Activated CD4-positive, alpha-beta T cell treated with anti-CD3 and anti-CD28 coated beads for 48 hours (primary cell): ENCODE measurements at regions not wholly inside any gene's neighbourhood (a gene's known extent, or its start where the extent isn't known, plus 50 kb on each side); places are given as distances from the start of the nearest gene placed in this dataset.

Experiments
- DNase-seq: peaks from one replicate; pipeline ENCODE4 v3.0.0-alpha.2; 2020

GRCh38 chr7:36011588-36011965 is 141.5 kb upstream of the EEPD1 start:
- no peak for DNase-seq

DNA sequence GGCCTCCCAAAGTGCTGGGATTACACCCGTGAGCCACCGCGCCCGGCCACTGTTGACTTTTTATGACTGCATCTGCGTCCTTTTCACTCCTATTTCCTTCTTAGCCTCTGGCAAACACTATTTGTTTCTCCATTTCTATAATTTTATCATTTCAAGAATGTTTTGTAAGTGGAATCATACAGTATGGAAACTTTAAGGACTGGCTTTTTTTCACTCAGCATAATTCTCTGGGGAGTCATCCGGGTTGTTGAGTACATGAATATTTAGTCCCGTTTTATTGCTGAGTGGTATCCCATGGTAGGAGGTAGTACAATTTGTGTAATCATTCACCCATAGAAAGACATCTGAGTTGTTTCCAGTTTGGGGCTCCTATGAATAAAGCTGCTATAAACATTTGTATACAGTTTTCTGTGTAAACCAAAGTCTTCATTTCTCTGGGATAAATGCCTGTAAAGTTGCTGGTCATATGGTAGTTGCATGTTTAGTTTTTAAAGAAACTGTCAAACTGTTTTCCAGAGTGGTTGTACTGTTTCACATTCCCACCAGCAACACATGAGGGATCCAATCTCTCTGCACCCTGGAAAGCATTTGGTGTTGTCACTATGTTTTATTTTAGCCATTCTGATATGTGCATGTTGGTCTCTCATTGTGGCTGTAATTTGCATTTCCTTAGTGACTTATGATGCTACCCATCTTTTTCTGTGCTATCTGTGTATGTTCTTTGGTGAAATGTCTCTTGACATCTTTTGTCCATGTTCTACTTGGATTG is 139.6 kb upstream of the EEPD1 start:
- DNase-seq = no peak

DNA sequence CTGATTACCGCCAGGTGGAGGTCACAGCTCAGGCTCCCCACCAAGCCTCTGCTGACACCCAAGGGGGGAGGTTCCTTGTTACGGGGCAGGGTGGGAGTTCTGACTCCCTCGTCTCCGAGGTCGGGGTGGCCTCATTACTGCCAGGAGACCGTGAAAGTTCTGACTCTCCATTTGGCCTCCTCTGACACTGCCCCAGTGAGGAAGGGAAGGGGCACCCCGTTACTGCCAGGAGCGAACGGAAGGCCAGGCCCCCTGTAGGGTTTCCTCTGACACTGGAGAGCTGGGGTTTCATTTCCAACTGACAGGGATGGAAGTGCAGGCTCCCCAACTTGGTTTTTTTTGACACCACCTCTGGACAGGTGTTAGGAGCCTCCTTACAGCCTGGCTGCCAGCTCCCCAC is 138.1 kb upstream of the EEPD1 start:
- no peak for DNase-seq

DNA sequence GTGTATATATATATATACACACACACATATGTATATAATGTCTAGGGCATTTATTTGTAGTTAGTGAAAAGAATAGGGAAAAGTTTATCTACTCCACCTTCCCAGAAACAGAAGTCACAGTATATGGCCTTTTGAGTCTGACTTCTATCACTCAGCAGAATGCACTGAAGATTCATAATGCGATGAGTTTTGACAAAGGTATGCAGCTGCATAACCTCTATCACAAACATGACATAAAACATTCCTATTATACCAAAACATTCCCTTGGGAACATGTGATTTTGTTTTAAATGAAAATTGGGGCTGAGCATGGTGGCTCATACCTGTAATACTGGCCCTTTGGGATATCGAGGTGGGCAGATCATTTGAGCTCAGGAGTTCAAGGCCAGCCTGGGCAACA is 137.3 kb upstream of the EEPD1 start:
- no peak for DNase-seq

DNA sequence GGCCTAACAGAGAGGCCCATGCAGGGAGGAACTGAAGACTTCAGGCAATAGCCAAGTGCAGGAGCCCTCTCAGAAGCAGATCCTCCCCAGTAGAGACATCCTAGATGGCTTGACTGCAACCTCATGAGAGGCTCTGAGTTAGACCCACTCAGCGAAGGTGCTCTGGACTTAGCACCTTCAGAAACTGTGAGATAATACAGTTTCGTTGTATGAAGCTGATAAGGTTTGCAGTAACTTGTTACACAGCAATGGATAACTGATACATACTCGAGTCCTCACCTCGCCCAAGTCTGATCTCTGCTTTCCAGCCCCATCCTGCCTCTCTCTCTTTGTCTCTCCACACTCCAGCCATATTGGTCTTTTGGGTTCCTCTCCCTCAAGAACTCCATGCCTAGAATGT is 136.4 kb upstream of the EEPD1 start:
- DNase-seq = no peak

GRCh38 chr7:36017111-36017510 is 135.9 kb upstream of the EEPD1 start:
- DNase-seq = no peak

DNA sequence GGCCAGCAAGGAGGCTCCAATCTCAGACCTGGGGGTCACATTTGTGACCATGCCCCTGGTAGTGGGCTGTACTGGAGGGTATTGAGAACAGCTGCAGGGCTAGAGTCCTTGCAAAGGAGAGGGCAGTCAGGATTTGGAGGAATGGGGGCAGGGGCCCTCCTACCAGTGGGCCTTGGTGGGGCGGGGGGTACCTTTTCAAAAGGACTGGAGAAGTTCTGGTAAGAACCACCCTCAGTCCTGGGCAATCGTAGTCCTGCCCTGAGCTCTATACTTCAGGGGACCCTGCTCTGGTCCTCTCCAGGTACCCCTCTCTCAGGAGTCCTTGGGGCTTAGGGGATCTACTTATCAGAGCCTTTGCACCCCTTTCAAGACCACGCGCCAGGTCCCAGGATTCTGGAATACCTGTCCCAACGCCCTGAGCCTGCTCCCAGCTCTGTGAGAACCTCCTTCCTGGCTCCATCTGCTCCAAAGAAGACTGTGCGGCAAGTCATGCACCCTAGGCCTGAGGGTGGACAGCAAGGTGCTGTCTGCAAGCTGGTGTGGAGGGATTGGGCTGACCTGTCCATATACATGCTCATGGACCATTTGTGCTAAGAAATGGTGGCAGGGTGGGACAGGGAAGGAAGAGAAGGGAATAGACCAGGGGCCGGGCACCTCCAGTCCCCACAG is 134.1 kb upstream of the EEPD1 start:
- no peak for DNase-seq

DNA sequence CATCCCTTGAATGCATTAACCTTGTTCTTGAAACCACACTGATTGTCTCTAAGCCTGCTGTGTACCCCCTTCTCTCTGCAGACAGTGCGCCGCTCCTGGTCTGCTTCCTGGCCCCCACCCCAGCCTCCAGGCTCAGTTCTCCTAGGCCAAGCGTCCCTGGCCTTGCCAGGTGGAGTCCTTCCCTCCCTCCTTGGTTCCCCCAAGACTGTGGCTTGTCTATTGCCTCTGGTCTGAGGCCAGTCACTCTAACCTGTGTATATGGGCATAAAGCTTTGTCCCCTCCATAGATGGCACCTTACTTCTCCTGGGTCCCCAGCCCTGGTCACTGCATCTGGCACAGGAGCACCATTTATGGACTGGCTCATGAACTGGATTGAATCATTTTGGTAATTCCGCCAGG is 133.5 kb upstream of the EEPD1 start:
- DNase-seq = no peak

DNA sequence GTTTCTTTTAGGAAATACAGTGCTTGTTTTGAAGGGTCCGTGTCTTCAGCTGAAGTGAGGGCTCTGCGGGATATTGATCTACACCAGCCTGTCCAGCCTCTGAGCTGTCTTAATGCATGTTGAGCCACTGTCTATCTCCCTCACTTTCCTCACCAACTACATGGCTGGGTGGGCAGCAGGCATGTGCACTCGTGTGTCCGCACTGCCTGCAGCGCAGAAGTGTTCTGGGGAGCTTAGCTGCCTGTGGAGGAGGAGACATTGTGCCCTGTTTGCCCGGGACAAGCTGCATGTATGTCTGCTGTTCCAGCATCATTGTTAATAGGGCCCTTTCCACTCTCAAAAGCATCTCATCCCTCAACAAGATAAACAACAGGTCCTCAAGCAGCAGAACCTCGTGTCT is 133.1 kb upstream of the EEPD1 start:
- no peak for DNase-seq

- peak; percentile 13 for DNase-seq
Observed at GRCh38 chr7:36021367-36021766, 131.7 kb upstream of the EEPD1 start.

GRCh38 chr7:36021917-36022550 is 131.0 kb upstream of the EEPD1 start:
- DNase-seq = no peak

DNA sequence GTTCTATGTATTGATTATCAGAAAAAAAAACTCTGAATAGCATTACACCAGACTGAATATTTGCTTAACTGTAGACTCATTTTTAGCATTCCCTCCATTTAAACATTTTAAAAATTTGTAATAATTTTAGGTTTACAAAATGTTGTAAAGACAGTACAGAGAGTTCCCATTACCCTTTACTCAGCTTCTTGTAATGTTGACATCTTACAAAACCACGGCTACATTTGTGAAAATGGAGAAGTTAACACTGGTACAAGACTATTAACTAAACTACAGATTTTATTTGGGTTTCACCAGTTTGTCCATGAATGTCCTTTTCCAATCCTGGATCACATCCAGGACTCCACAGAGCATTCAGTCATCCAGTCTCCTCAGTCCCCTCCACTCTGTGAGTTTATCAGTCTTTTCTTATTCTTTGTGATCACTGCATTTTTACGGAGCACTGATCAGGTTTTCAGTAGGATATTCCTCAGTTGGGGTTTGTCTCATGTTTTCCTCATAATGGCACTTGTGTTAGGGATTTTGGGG is 130.0 kb upstream of the EEPD1 start:
- DNase-seq = no peak

DNA sequence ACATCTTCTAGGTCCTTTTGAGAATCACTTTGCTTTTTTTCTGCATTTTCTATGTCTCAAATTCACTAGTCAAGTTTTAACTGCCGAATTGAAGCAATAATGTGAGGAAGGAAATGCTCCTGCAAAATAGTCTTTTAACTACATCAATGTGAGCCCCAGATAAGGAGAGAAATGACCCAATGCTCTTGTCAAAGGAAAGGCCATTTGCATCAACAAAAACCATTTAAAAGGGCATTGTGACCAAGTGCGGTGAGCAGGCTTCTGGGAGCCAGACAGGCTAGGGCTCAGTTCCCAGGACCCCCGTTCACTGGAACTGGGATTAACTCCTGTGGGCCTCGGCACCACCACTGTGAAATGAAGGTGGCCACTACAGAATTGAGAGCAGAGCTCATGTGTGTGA is 127.9 kb upstream of the EEPD1 start:
- no peak for DNase-seq

DNA sequence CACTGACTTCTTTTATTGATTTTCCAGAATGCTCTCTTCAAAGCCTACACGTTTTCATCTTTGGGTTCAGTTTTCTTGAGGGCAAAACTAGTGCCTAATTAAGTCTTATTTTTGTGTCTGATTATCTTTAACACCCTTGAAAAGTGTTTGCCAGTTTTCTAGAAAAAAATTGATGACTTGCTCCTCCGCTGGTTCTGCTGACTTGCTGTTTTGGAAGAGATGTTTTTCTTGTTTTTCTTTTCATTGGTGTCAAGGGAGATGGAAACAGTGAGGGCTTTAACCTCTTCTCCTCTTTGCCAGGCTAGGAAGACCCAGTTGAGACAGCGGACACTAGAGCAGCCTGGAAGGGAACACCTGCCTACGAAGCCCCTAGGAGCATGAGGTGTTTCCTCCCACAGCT is 123.7 kb upstream of the EEPD1 start:
- DNase-seq = no peak

DNA sequence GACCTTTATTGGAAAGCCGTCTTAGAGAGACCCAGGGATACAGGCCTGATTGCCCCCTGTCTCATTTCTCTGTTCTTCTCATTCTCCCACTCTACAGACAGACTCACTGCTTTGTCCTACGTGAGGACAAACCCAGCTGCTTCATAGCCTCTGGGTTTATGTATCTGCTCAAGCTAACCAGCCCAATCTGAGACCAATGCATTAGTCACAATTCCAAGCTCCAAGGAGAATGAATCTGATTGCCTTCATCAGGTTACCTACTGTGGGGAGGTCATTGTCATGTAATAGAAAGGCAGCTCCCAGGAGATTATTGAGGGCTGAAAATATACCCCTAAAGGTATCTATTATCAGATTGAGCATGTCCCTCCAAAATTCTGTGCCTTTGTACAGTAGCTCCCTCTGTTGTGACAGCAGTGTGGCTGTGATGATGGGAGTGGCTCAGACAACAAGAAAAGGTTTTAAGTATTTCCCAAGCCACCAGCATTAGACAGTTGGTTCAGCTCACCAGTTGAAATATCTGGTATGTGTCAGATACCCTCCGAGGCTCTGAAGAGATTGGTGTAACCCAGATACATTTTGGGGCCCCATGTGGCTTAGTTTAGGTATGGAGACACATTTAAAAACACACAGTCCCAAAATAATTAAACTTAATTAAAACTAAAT is 123.1 kb upstream of the EEPD1 start:
- DNase-seq = no peak

- no peak for DNase-seq
Observed at GRCh38 chr7:36032361-36032818, 120.7 kb upstream of the EEPD1 start.

DNA sequence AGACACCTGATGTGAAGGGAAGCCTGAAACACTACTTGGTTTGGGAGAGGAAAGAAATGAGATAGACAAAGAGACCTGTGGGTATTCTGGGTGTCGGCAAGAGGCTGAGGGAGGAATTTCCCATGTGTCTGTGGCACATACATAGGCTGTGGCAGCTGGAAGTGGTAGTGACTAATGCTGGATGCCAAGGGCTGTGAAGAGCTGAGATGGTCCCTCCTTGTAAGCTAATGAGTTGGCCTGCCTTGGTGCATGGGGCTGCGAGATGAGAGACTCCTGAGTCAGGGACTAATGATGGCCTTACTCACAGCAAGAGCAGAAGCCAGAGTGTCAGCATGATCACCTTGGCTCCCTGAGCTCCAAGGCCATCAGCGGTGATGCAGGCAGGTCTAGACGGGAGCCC is 119.0 kb upstream of the EEPD1 start:
- no peak for DNase-seq

DNA sequence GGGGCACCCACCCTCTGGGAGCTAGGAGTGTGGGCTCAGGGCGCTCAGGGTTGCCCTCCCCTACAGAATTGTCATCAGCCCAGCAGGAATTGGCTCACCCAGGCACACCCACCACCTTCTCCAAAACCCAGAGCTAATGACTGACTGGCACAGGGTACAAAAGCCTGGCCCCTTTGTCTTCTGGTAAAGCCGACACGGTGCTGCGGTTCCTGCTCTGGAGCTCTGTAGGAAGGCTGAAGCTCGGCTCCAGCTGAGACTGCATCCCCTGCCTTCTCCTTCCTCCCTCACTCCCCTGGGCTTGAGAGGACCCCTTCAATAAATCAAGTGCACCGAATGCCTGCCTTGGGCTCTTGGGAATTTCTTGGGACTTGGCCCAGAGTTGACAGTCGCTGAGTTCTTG is 117.9 kb upstream of the EEPD1 start:
- no peak for DNase-seq

DNA sequence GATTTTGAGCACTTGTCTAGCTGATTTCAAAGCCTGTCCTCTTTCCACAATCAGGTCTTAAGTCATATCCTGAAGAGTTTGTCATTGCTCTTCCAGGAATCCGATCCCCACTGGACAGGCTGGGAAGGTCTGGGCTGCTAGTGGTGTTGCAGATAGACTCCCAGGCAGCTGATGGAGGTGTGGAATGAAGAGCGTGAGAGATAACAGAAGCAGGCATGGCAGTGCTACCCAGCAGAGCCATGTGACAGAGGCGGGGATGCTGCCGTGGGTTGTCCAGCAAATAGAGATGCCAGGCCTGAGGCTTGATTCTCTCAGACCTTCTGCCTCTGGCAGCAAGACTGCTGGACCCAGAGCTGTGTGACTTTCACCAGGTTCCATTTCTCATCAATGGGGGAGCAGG is 116.5 kb upstream of the EEPD1 start:
- DNase-seq = no peak

- no peak for DNase-seq
Observed at GRCh38 chr7:36037121-36037662, 115.9 kb upstream of the EEPD1 start.

- no peak for DNase-seq
Observed at GRCh38 chr7:36038063-36038721, 114.9 kb upstream of the EEPD1 start.

DNA sequence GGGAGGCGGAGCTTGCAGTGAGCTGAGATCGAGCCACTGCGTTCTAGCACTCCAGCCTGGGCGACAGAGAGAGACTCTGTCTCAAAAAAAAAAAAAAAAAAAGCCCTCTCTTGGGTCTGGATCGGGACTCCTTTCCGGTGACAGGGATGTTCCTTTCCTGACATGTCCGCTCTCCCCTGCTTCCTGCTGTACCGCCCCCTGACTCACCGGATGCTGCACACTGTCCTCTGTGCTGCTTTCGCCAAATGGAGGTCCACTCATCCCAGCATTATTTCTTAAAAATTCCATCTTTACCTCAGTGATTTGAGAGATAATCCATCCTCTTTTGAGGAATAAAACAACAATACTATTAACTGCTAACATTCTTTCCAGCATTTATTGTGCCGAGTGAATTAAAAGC is 113.8 kb upstream of the EEPD1 start:
- no peak for DNase-seq

GRCh38 chr7:36039671-36040070 is 113.4 kb upstream of the EEPD1 start:
- DNase-seq = no peak
